Neuron (in vitro differentiated cells): ENCODE measurements at regions not wholly inside any gene's neighbourhood (a gene's known extent, or its start where the extent isn't known, plus 50 kb on each side); places are given as distances from the start of the nearest gene placed in this dataset.

ENCODE experiments used
- H2AFZ ChIP-seq: one replicate; pipeline ENCODE4 v1.6.1; 2013; ENCODE audit warnings: low read depth, mild to moderate bottlenecking, inconsistent platforms, low read length, moderate library complexity
- H3K27me3 ChIP-seq: one replicate; pipeline ENCODE4 v1.6.1; 2013; ENCODE audit warnings: low read length; ENCODE audit not compliant: insufficient read depth
- H3K36me3 ChIP-seq: one replicate; pipeline ENCODE4 v1.6.1; 2013; ENCODE audit warnings: low read length; ENCODE audit not compliant: insufficient read depth
- H3K4me1 ChIP-seq: one replicate; pipeline ENCODE4 v1.6.1; 2013; ENCODE audit warnings: low read length; ENCODE audit not compliant: insufficient read depth
- H3K4me3 ChIP-seq: 2 replicates; pipeline ENCODE4 v1.5.1; 2013; ENCODE audit warnings: mild to moderate bottlenecking, low read length, moderate library complexity
- H3K9me3 ChIP-seq: one replicate; pipeline ENCODE4 v1.6.1; 2013; ENCODE audit warnings: low read length

DNA sequence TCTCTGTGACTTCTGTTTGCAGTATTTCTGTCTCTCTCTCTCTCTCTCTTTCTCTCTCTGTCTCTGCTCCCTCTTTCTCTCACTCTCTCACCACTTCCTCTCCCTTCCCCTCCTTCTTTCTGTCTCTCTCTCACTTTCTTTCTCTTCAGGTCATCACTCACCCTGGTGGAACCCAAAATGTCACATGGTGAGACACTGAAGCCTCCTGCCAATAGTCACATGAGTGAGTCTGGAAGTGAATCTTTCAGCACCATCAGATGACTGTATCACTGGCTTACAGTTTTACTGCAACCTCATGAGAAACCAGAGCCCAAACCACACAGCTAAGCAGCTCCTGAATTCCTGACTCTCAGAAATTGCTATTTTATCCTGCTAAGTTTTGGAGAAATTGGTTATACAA, 414.6 kb downstream of the CAAP1 start:
- Histone ChIP-seq H3K4me1 (no peaks in the 10 kb centered on the region), H3K9me3 (no peaks in the 10 kb centered on the region), H2AFZ (no peak overlapping the region), H3K36me3 (no peaks in the 10 kb centered on the region), H3K27me3 (no peaks in the 10 kb centered on the region), H3K4me3 (no peak overlapping the region)

DNA sequence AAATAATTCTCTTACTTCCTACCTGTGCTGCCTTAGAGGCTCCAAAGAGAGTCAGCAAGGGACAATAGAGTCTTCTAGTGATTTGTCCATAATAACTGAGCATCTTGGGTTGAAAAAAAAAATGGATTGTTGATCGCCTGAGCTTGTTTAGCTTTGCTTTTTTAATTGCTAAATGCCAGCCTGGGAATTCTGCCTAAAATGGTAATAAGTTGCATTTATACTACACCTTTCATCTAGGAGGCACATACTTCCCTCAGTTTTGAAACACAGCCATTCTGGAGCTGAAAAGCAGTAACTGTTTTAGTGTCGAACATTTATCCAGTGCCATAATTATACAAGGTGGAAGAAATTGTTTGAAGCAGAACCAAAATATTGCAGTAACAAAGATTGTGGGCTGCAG, 421.3 kb downstream of the CAAP1 start:
- no peaks in the 10 kb centered on the region for H3K27me3 ChIP-seq
- no peak overlapping the region for H2AFZ ChIP-seq
- H3K9me3 ChIP-seq: peaks cover 3% of the 10 kb centered on the region
- no peaks in the 10 kb centered on the region for H3K4me1 ChIP-seq
- H3K4me3 ChIP-seq: no peak overlapping the region
- H3K36me3 ChIP-seq: no peaks in the 10 kb centered on the region

DNA sequence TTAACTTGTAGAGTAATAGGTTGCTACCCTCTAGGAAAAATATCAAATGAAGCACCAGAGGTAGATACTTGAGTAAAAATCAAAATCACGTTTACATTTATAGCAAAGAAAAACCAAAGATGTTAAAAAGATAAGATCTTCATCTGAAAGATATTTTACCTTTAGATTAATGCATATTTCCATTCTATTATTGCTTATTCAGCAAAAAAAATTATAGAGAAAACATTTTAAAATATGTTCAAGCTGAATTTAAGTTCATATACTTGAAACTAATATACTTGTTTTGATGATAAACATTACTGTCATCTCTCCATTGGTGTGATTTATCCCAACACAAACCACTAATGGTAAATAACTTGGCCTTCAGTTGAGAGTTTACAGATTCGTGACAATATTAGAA, 422.3 kb downstream of the CAAP1 start:
- Histone ChIP-seq H3K4me1 (no peaks in the 10 kb centered on the region), H3K36me3 (no peaks in the 10 kb centered on the region), H3K9me3 (peaks cover 3% of the 10 kb centered on the region), H2AFZ (no peak overlapping the region), H3K4me3 (no peak overlapping the region), H3K27me3 (no peaks in the 10 kb centered on the region)

DNA sequence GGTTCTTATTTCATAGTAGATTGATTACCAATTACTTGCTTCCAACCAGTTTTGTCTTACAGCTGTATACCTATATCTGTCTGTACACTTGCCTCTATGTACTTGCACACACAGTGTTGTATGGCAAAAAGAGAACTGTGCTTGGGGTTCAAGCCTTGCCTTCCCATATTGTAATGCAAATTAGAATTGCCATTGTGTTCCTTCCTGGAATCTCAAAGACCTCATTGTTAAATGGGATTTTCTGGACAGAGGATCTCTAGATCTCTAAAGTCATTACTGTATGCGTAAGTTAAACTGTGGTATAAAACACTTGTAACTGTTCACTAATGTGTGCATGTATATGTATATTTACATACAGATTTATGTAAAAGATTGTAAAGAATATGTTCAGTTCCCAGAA, 428.8 kb downstream of the CAAP1 start:
- no peak overlapping the region for H2AFZ ChIP-seq
- H3K4me1 ChIP-seq: peaks cover 4% of the 10 kb centered on the region
- H3K36me3 ChIP-seq: no peaks in the 10 kb centered on the region
- H3K9me3 ChIP-seq: no peaks in the 10 kb centered on the region
- no peak overlapping the region for H3K4me3 ChIP-seq
- H3K27me3 ChIP-seq: no peaks in the 10 kb centered on the region

DNA sequence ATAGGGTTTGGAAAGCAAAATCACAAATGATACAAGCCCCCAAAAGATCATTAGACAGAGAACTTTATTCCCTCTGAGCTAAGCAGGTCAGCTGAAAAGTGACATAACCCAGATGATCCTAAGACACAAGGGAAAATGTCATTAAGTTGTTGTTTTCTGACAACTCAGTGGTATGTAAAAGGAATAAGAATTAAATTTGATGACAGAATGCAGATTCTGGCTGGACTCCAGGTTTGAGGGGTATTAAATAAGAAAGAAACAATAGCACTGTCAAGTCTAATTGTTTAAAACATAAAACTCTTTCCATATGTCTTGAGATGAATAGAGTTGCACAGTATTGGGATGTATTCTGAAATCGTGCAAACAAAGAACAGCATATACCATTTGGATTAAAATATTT, 429.9 kb downstream of the CAAP1 start:
- H3K27me3 ChIP-seq: no peaks in the 10 kb centered on the region
- H3K4me1 ChIP-seq: peaks cover 4% of the 10 kb centered on the region
- H3K36me3 ChIP-seq: no peaks in the 10 kb centered on the region
- H3K4me3 ChIP-seq: no peak overlapping the region
- H2AFZ ChIP-seq: no peak overlapping the region
- no peaks in the 10 kb centered on the region for H3K9me3 ChIP-seq

DNA sequence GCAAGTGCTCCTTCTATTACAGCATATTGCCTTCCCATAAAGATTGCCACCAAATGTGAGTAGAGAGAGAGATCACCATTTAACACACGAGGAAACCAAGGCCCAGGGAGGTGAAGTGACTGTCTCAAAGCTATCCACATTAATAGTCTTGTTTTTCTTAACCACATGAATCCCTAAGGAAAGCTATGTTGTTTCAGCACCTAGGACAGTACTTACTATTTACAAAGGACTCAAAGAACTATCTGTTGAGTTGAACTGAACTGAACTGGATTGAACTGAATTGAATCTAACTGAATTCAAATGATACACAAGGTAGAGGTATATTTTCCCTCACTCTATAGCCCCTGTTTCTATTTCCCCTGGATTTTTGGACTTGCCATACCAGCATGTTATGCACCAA, 430.4 kb downstream of the CAAP1 start:
- Histone ChIP-seq H2AFZ (no peak overlapping the region), H3K4me3 (no peak overlapping the region), H3K4me1 (peaks cover 4% of the 10 kb centered on the region), H3K9me3 (no peaks in the 10 kb centered on the region), H3K36me3 (no peaks in the 10 kb centered on the region), H3K27me3 (no peaks in the 10 kb centered on the region)

DNA sequence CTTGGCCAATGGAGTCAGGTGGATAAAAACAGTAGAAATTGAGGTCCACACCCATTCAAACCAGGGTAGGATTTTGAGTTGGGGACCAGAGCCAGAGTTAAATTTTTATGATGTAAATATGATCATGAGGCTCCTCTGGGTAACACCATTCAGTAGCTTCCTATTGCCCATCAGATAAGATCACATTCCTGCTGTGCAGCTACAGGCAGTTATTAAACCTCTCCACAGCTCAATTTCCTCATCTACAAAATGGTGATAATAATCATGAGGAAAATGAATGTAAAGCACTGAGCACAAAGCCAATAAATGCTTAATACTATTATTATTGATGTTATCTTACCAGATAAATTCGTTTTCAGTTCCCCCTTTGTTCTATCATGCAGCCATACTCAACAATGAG, 432.0 kb downstream of the CAAP1 start:
- no peak overlapping the region for H3K4me3 ChIP-seq
- no peaks in the 10 kb centered on the region for H3K27me3 ChIP-seq
- peaks cover 4% of the 10 kb centered on the region for H3K4me1 ChIP-seq
- no peaks in the 10 kb centered on the region for H3K36me3 ChIP-seq
- no peaks in the 10 kb centered on the region for H3K9me3 ChIP-seq
- no peak overlapping the region for H2AFZ ChIP-seq

DNA sequence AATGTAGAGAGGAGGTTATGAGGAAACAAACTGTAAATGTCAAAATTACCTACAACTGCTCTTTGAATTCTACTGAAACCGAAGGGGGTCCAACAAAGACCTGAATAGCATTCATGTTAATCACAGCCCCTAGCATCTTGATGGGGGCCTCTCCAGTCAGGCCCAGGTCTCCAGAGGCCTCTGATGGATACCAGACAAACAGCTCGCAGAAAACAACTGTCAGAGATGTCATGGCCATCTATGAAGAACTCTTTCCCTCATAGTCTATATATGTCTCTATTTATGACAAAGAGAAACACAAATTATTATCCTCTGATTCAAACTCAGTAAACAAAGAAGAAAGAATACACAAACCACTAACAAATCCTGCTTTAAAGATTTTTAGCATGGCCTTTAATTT, 432.6 kb downstream of the CAAP1 start:
- Histone ChIP-seq H3K9me3 (no peaks in the 10 kb centered on the region), H3K27me3 (no peaks in the 10 kb centered on the region), H3K36me3 (no peaks in the 10 kb centered on the region), H3K4me3 (no peak overlapping the region), H2AFZ (no peak overlapping the region), H3K4me1 (peaks cover 4% of the 10 kb centered on the region)

DNA sequence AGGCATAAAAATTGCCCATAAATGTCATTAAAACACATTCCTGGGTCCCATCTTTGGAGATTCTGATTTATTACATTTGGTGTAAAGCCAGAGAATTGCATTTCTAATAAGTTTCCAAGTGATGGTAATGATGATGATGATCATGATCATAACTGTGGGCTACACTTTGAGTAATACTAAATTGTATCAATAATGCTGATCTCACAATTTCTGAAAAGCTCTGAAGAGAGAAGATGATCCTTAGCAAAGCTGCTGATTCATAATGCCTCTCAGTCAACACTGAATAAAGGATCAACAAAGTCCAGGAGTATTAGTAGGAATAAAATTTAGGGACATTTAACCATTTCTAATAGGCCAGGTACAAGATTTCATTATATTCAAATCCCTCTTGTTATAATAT, 434.5 kb downstream of the CAAP1 start:
- Histone ChIP-seq H2AFZ (no peak overlapping the region), H3K36me3 (no peaks in the 10 kb centered on the region), H3K27me3 (no peaks in the 10 kb centered on the region), H3K4me1 (no peaks in the 10 kb centered on the region), H3K9me3 (no peaks in the 10 kb centered on the region), H3K4me3 (no peak overlapping the region)

DNA sequence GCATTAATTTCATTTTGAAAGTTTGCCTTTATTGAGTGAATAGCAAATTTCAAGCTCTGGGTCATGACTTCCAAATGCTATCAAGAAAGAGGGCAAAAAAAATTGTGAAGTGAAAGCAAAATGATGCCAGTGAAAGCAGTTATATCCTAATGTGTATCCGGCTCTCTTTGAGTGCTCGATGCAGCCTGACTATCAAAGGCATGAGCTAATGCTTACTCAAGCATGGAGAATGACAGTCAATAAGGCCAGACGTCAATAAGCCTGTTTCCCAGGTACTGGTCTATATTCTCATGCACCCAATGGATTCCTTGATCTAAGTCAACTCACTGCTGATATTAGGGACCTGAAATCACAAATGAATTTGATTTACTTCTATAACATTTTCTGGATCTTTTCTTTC, 435.5 kb downstream of the CAAP1 start:
- Histone ChIP-seq H2AFZ (no peak overlapping the region), H3K9me3 (no peaks in the 10 kb centered on the region), H3K36me3 (no peaks in the 10 kb centered on the region), H3K27me3 (no peaks in the 10 kb centered on the region), H3K4me1 (no peaks in the 10 kb centered on the region), H3K4me3 (no peak overlapping the region)

DNA sequence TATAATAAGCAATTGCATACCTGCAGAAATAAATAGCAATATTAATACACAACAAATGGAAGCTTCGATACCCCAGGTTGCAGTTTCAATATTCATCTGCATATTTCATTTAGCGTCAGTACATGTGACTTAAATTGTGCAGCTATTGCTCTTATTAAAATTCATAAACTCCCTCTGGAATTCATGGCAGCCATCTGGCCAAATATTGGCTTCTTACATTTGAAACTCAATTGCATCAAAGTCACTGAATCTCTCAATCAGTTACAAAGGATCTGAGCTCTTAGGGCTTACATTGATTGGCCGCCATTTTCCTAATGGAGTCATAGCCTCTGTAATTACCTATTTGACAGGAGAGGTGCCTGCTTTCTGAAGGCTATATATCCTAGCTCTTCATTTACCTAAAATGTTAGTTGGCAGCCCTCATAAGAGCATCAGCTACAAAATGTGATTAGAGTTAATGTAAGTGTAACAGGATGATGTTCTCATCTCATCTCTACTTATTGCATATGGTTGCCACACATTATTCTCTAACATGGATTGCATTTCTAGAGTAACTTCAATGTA, 453.5 kb downstream of the CAAP1 start:
- Histone ChIP-seq H3K4me3 (no peak overlapping the region), H3K4me1 (peaks cover 3% of the 10 kb centered on the region), H2AFZ (no peak overlapping the region)

DNA sequence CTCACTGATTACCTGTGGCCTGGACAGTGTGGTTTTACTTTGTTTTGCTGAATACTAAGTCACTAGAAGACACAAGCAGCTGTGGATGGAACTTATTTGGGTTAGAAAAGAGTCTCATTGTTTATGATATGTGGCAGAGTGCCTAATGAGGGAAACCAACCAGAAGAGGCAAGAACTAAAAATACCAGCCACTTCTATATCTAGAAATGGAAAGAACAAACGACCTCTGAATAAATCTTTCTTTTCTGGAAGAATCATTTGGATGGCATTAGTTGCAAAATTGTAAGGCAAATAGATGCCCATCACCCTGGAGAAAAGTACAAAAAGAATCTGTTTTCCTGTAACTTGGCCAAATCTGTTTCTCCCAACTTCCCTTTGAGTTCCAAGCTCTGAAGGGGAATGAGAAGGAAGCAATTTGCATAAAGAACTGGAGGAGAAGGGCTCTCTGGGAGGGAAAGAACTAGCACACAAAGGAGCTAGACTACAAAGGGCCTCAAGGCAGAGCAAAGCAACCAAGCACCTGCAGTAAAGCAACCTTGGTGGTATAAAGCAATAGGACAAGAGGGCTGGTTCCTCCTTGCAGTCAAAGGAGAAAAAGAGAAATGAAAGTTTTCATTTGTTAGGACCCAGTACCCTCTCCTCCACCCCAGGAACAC, 455.4 kb downstream of the CAAP1 start:
- Histone ChIP-seq H3K4me1 (peaks cover 3% of the 10 kb centered on the region), H3K36me3 (no peaks in the 10 kb centered on the region), H3K9me3 (no peaks in the 10 kb centered on the region), H3K4me3 (no peak overlapping the region), H2AFZ (no peak overlapping the region), H3K27me3 (no peaks in the 10 kb centered on the region)

More for the DNA sequence above, 453.5 kb downstream of the CAAP1 start:
- no peaks in the 10 kb centered on the region for H3K27me3 ChIP-seq
- no peaks in the 10 kb centered on the region for H3K9me3 ChIP-seq
- H3K36me3 ChIP-seq: no peaks in the 10 kb centered on the region

DNA sequence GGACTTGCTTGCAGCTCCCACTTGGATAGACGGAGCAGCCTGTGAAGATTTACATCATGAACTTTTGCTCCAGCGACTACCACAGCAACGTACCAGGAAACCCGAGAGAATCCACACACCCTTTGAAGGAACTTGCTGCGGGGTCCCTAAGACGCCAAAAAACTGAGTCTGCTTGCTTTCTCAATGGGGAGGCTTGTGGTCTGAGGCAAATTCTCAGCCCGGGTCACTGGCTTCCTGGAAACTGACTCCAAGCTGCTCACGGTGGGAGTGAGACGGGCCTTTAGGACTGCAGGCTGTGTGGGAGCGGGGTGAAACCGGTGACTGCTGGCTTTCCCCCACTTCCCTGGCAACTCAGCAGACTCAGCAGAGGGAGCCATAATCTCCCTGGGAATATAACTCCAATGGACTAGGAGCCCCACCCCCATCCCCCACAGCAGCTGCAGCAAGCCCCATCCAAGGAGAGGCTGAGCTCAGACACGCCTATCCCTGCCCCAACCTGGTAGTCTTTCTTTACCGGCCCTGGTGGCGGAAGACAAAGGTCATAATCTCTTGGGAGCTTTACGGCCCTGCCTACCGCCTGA, 466.0 kb downstream of the CAAP1 start:
- H3K36me3 ChIP-seq: no peaks in the 10 kb centered on the region
- no peak overlapping the region for H2AFZ ChIP-seq
- no peaks in the 10 kb centered on the region for H3K9me3 ChIP-seq
- H3K4me1 ChIP-seq: no peaks in the 10 kb centered on the region
- H3K4me3 ChIP-seq: no peak overlapping the region
- no peaks in the 10 kb centered on the region for H3K27me3 ChIP-seq

DNA sequence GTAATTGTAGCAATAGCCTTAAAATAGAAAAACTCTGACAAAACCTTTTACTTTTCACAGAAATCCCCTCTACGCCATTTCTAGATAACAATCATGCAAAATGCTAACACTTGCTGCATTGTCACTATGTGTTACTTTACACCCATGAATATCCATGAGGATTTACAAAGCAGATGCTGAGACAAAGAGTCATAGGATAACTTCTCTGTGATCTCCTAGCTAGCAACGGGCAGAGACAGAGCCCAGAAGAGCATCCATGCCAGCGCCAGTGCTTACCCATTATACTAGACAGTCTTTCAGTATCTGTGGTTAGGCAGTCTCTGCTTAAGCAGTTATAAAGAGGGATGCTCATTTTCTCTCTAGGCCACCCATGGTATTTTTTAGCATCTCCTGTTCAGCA, 474.1 kb downstream of the CAAP1 start:
- H2AFZ ChIP-seq: no peak overlapping the region
- H3K27me3 ChIP-seq: no peaks in the 10 kb centered on the region
- no peaks in the 10 kb centered on the region for H3K36me3 ChIP-seq
- H3K4me3 ChIP-seq: no peak overlapping the region
- no peaks in the 10 kb centered on the region for H3K9me3 ChIP-seq
- no peaks in the 10 kb centered on the region for H3K4me1 ChIP-seq
